GM12872 (cell line): ENCODE measurements at regions not wholly inside any gene's neighbourhood (a gene's known extent, or its start where the extent isn't known, plus 50 kb on each side); places are given as distances from the start of the nearest gene placed in this dataset.
A peak's percentile ranks its signal among the peaks of the same experiment; 100 is the strongest.

Experiments
- TF ChIP-seq, protein P1 (sequence below): IDR thresholded peaks from 3 replicates; pipeline ENCODE4 v1.5.1; 2011; ENCODE audit warnings: low read depth, mild to moderate bottlenecking, low read length, moderate library complexity; ENCODE audit not compliant: insufficient read depth

DNA sequence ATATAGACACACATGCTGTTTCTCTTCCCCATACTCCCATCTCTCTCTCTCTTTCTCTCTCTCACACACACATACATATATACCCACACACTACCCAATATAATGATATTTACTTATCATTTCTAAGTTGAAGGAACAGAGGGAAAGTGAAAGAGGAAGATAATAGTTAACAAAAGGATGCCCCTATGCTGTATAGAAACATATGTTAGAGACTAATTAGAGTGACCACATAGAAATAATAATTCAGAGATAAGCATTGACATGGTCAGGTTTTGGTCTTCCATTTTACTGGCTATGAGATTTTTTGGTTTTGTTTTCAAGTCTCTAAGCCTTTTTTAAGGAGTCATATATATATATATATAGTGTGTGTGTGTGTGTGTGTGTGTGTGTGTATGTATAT lies 445.7 kb upstream of the CHORDC1 start:
- TF ChIP-seq, protein P1, sequence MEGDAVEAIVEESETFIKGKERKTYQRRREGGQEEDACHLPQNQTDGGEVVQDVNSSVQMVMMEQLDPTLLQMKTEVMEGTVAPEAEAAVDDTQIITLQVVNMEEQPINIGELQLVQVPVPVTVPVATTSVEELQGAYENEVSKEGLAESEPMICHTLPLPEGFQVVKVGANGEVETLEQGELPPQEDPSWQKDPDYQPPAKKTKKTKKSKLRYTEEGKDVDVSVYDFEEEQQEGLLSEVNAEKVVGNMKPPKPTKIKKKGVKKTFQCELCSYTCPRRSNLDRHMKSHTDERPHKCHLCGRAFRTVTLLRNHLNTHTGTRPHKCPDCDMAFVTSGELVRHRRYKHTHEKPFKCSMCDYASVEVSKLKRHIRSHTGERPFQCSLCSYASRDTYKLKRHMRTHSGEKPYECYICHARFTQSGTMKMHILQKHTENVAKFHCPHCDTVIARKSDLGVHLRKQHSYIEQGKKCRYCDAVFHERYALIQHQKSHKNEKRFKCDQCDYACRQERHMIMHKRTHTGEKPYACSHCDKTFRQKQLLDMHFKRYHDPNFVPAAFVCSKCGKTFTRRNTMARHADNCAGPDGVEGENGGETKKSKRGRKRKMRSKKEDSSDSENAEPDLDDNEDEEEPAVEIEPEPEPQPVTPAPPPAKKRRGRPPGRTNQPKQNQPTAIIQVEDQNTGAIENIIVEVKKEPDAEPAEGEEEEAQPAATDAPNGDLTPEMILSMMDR = no peak

DNA sequence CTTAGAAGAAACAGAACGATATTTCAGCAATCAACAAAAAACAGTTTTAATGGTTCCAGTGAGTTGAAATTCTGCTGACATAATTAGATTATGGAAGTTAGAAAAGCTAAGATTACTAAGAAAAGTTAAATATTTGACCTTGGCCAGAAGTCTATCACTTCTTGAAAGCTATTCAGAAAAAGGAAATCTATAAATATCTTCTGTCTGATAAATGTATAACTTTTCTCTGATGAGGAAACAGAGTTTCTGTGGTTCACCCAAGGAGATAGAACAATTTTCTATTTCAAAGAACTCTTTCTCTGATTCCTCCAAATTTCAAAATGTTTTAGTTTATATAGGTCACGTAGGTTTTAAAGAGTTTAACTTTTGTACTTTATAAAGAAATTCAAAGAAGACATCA lies 438.4 kb upstream of the CHORDC1 start:
- TF ChIP-seq, protein P1 = no peak

DNA sequence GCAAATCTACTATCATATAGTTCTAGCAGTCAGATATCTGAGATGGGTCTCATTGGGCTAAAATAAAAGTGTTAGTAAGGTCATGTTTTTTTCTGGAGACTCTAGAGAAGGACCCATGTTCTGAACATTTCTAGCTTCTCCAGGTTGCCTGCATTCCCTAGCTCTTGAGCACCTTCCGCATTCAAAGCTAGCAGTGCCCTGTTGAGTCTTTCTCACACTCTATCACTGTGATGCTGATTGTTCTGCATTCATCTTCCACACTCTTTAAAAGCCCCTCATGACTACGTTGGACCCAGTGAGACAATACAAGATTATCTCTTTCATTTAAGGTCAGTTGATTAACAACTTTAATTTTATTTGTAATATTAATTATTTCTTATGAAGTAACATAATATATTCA lies 433.3 kb upstream of the CHORDC1 start:
- TF ChIP-seq, protein P1 = no peak

DNA sequence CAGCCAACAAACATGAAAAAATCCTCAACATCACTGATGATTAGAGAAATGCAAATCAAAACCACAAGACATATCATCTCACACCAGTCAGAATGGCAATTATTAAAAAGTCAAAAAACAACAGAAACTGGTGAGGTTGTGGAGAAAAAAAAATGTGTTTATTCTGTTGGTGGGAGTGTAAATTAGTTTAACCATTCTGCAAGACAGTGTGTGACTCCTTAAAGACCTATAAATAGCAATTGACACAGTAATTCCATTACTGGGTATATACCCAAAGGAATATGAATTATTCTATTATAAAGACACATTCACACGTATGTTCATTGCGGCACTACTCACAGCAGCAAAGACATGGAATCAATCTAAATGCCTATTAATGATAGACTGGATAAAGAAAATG lies 427.3 kb upstream of the CHORDC1 start:
- TF ChIP-seq, protein P1 = no peak

DNA sequence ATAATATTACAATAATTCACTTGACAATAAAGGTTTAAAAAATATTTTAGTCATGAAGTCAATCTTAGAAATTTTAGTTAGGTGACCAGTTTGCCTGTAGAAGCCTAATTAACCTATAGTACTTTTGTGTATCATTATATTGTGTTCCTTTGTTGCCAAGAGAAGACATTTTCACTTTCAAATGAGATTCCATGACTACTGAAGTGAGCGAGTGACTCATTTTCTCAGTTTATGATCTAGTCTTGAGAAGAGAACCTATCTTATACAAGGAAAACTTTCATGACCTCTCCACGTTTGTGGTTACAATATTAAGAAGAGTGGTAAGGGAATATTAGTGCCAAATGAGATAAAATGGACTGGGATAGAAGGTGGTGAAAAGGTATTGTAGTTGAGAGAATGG lies 423.9 kb upstream of the CHORDC1 start:
- TF ChIP-seq, protein P1 = no peak

DNA sequence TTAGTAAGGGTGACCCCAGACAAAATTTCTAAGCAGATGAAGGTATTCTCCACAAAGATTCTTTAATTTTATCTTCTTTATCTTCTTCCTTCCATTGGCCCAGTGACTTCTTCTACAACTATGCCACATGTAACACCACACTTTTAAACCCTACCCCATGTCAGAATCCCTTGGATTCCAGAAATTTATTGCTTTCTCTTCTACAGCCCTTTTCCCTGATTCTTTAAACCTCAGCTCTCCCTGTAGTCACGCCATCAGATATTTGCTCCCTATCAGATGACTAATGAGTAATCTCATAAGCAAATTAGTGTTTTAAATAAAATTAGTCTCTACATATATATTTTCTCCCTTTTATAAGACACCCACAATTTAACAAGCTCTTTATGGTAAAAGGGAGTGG lies 423.4 kb upstream of the CHORDC1 start:
- TF ChIP-seq, protein P1 = no peak

DNA sequence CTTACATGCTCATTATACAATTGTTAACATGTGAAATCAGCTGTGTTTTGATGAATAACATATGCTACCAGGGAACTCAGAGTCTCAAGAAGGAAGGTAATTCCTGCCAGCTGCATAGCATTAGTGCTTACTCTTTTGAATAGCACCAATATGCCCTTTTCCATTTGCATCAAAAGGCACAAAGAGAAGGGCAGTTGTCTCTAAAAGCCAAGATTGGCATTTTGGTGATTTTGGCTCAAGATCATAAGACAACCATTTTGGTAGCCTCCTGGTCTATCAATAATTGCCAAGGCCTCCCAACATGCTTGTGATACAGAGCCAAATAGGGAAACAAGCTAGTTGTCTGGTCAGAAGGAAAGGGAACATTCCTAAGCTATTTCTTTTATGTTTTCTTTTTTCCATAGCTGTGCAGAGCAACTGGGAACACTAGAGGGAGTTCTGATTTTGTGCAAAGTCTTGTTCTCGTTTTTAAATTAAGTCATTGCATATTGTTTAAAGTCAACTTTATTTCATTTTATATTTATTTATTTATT lies 416.7 kb upstream of the CHORDC1 start:
- TF ChIP-seq, protein P1 = peak; percentile 42; the same call in 2 of the 3 replicates
